LHCN-M2 (cell line): ENCODE measurements at regions not wholly inside any gene's neighbourhood (a gene's known extent, or its start where the extent isn't known, plus 50 kb on each side); places are given as distances from the start of the nearest gene placed in this dataset.
A peak's percentile ranks its signal among the peaks of the same experiment; 100 is the strongest.

Experiments used
- DNase-seq: peaks from one replicate; pipeline ENCODE4 v3.0.0-alpha.2; 2012; ENCODE audit warnings: low read depth

DNA sequence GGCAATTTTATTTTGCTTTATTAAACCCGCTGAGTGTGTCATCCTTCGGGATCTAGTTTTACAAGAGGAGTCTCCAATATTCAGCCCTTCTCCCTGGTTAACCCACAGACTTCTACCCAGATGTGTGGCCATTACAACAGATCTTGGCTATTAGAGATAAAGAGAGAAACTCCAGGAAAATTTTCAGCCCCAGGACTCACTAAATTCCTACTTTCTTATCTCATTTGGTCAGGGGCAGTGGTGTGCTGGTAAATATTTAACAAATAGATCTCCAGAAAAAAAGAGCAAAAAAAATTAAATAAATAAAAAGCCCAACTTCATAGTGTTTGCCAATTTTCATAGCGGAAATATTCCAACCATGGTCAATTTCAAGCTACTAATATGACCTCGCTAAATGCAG is 168.4 kb downstream of the RND3 start:
- no peak for DNase-seq

DNA sequence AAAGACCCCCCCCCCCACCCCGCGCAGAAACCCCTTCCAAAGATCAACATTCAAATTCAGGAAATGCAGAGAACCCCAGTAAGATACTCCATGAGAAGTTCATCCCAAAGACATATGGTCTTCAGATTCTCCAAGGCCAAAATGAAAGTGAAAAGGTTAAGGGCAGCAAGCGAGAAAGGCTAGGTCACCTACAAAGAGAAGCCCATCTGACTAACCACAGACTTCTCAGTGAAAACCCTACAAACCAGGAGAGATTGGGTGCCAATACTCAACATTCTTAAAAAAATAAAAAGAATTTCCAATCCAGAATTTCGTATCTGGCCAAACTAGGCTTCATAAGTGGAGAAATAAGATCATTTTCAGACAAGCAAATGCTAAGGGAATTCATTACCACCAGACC is 175.2 kb downstream of the RND3 start:
- DNase-seq = no peak

DNA sequence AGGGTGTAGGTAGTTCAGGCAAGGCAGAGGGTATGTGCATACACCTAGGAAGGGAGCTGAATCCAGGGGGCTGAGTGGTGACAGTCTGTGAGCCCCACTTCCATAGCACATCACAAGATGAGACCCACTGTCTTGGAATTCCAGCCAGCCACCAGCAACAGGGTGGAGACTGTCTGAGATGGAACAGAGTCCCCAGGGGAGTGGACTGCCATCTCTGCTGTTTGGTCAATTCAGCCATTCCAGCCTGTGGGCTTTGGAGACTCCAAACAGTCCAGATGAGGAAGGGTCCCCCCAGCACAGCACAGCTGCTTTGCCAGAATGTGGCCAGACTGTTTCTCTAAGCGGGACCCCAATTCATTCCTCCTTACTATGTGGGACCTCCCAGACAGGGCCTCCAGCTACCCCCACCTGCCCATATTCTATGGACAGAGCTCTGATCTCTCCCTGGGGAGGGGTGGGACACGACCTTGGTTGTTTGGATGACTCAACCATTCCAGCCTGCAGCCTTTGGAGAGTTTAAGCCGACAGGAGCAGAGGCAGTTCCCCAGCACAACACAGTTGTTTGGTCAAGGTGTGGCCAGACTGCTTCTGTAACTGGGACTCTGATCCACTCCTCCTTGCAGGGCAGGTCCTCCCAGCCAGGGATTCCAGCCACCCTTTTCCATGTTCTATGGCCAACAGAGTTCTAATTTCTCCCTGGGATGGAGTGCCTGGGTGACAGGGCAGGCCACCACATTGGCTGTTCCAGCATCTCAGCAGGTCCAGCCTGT is 178.0 kb downstream of the RND3 start:
- DNase-seq = no peak

DNA sequence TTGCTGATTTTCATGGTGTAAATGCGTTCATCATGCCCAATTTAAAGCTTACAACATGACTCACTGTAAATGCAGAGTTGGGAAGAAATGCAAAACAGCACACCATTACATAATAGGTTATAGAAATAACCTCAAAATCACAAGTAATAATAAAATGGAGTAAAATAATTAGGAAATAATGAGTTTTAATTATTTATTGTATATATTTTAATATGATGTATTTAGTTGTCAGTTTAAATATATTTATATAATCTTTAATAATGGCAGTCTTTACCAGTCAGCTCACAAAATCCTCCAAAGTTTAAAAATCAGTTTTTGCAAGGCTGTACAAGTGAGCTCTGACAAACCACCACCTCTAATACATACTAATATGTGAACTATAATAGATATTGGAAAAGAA is 180.2 kb downstream of the RND3 start:
- no peak for DNase-seq

DNA sequence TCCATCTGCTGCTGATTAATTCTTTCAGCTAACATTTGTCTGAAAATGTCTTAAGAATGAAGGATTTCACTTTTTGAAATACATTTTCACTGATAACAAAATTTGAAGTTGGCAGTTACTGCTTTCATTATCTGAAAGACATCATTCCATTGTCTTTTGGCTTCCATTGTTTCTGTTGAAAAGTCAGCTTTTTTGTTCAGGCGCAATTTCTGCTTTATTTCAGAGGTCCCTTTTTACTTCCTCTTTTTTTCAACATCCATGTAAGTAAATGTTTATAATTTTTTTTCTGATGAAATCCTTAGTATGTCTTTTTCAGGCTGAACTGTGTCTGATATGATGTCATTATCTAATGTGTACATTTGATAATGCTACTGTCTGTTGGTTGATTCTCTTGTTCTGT is 184.2 kb downstream of the RND3 start:
- no peak for DNase-seq

DNA sequence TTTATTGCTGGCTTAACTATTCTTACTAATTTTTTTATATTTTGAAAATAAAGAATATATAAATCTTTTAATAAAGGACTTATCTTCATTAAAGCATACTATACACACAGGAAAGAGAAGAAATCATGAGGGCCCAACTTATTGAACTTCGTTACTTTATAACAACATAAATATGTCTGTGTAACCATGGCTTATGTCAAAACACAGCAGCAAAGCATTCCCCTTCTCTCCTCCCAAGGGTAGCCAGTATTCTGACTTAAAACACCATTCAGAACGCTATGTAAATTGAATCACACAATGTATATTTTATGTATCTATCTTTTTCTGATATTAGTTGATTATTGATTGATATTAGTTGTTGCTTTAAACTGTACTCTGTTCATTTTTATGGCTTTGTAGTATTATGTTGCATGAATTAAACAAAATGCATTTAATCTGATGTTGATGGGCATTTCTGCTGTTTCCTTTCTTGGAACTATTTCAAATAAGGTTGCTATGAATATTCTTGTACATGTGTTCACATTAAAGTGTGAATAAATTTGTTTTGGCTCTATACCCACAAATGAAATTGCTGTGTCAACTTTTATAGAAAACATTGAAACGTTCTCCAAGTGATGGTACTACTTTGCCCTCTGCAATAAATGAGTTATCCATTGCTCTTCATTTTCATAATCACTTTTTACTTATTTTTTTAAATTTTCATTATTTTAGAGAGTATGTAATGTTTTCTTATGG is 188.7 kb downstream of the RND3 start:
- no peak for DNase-seq

DNA sequence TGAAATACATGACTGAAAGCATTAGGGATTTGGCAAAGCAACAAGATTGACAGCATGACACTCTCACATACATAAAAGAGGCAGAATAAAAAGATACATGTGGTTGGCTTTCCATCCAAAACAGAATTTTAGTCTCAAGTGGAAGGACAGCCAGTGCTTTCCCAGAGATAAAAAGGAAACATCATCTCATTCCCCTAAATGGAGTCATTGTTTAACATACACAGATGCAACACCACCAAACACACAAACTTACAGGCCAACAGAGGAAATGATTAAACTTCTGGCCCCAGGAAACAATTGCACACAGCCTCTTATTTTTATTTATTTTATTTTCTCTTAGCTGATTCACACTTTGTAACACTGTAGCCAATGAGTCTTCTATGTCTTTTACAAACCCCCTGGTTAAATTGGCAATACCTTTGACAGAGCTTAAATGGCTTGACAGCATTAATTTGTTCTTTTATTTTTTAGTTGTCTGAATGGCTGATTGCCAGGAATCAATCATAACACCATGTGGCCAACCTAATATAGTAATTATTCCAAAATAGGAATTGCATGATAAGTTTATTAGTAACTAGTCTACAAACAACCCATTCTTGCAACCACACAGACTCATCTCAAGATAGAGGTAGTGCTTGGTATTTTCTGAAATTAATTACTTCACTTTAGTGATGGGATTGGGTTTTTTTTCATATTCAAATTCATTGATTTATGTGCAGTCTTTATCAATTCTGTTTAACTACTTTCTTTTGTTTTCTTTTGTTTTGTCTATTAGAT is 190.5 kb downstream of the RND3 start:
- DNase-seq = peak; percentile 76

DNA sequence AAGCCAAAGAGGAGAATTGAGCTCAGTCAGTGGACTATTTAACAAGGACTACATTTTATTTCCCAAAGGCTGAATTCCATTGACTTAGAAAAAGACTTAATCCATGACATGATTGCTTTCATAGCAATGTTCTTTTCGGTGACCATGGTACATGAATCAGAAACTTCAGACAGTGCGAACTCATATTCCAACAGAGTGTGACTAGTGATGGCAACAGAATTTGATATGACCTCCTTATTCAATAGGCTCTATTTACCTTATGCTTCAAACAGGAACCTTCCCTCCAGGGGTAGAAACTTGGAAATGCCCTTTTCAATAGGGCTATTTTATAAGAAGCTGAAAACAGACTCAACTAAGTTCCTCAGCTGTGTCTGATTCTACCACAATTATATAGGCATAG is 191.9 kb downstream of the RND3 start:
- no peak for DNase-seq

DNA sequence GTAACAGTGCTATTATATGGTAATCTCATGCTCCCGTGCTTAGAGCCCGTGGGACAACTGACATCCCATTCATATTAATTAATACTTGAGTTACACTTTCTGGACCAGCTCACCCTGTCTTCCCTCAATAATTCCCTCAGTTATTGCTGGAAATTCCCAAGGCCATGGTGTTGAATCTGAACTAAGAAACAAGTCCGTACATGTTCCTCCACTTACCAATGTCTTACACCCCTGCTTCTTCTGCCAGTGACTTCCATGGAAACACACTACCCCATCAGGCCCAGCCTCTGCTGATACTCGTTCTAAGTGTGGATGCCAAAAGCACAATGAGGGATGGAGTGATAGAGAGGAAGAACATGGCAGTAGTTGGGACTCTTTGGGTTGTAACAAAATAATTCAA is 193.7 kb downstream of the RND3 start:
- no peak for DNase-seq

DNA sequence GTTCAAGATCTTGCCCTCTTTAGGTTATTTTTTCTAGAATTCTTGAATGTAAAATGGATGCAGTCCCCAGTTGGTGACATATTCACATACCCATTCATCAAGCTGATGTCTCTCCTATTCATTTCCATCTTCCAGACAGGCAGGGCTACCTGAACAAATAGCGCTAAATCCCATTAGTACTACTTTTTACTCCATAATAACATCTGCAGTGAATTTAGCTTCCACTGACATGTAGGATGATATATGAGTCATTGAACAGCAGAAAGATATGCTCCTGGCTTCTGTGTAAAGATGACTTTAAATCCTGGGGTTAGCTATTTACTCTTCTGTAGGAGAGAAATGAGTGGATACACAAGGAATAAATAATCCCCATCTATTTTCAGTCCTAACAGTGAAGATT is 194.7 kb downstream of the RND3 start:
- DNase-seq = no peak

DNA sequence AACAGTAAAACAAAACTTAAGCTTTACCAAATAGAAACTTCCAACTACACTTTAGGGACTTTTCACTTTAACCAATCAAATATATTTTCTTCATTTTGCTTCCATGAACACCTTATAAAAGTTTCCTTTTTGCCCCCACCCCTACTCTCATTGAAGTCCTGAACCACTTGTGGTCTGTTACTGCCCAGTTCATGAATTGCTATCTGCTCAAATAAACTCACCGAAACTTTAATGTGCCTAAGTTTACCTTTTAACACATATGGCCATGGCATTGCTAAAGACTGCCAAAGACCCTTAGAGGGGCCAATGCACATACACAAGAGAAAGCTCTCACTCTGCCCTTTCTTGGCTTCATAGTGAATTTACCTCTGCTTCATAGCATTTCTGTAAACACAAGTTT is 195.3 kb downstream of the RND3 start:
- DNase-seq = no peak

DNA sequence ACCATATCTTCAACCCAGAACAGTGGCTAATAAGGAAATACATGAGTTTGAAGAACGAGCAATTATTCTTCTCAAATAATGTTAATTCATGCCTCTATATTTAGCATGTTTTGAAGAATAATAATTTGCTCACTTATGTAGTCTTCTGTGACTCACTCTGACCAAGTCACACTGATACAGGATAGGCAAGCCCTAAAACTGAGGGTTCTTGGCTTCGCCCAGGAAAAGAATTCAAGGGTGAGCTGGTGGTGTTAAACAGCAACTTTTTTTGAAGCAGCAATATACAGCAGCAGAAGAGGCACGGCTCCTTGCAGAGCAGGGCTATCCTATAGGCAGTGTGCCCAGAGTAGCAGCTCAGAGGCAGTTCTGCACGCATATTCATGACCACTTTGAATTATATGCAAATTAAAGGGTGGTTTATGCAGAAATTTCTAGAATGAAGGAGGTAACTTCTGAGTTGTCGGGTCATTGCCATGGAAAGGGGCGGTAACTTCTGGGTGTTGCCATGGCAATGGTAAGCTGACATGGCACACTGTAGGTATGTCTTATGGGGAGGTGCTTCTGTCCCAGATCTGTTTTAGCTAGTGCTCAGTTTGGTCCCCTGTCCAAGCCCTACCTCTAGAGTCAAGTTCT is 200.6 kb downstream of the RND3 start:
- peak; percentile 34 for DNase-seq

DNA sequence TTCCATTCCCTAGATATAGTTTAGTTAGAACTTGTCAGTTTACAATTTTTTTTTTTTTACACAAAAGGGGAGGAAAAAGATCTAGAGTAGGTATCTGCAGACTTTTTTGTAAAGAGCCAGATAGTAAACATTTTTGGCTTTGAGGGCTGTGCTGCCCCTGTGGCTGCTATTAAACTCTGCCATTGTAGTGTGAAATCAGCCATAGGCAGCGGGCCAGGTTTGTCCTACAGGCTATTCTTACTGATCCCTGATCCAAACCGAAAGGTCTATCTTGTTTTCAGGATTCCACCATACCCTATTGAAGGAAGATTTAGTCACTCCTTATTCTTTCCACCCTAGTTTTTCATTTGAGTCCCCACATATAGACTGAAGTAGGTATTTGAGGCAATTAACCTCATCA is 203.4 kb downstream of the RND3 start:
- DNase-seq = no peak

DNA sequence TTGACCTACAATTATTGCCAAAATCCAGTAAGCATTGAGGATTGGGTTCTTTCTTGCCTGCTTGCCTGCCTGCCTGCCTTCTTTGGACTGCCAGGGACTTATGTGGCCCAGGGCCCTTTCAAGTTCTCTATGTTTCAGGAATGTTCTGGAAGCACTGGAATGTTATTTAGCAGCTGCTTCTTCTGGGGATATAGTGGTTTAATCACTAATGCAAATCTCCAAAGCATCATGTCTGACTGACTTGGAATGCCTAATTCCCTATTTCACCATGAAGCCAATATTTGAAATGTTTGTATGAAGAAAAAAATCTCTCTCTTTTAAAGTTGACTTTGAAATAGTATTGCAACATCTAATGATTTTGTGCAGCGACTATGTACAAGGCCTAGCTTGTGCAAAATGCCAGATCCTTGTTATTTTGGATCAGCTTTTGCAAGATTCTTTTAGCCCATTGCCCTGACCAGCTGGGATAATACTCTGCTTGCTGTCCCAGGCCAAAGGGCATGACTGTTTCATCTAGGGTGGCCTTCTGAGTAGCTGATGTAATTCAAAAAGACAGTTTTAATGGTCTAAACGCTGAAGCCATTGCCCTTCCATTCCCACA is 204.6 kb downstream of the RND3 start:
- DNase-seq = no peak

DNA sequence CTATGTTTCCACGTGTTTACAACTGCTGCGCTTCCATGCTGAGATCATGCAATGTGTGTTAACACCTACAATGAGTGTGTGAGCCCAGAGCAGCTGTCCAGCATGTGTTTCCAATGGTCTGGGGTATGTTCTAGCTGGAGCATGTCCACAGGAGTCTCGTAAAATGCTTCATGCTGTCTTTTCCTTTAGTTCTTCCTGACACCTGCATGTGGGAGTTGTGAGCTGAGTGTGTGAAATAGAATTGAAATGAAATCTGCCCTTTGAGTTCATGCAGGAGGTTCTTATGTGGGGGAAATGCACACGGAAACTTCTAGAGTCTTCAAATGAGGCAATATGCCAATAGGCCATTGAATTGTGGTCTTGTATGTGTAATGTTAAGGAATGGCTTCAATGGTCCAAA is 205.1 kb downstream of the RND3 start:
- DNase-seq = no peak

DNA sequence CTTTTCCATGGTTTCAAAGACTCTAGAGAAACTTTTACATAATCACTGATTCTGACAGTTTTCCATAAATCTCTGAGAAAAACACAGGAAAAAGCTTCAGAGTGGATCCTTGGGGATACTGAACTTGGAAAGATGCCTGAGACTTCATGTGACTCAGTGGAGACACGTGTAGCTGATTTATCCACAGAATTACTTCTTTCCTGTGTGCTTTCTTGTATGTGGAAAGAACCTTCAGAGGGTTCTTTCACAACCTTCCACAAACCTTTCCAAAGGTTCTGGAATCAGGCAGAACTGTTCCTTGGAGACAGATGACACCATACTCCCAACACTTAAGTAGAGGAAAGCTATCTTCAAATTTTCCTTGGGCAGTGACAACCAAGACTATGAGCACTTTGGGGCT is 207.2 kb downstream of the RND3 start:
- DNase-seq = peak; percentile 86

DNA sequence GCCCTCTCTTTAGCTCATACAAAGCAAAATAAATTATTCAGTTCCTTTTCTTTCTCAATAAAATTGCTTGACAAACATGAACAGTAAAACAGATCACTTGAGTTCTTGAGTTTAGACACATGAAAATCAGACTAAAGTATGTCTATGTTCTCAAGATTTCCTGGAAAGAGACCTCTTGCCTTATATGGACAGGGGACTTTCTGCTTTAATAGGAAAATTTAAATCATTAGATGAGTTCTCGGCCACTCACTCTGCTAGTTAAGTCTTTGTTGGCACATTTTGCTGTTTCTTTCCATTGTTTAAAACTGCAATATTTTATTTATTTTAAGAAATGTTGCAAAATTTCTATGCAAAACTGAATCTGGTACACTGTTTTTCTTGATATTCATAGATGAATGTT is 207.8 kb downstream of the RND3 start:
- DNase-seq = no peak

DNA sequence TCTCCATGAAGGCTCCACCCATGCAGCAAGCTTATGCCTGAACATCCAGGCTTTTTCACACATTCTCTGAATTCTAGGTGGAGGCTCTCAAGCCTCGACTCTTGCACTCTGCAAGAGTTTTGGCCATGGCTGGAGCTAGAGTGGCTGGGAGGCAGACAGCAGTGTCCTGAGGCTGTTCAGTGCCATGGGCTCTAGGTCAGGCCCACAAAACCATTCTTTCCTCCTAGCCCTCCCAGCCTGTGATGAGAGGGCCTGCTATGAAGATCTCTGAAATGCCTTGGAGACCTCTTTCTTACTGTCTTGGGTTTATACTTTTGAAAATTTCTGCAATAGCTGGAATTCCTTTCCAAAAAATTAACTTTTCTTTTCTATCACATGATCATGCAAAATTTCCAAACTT is 210.7 kb downstream of the RND3 start:
- DNase-seq = no peak

DNA sequence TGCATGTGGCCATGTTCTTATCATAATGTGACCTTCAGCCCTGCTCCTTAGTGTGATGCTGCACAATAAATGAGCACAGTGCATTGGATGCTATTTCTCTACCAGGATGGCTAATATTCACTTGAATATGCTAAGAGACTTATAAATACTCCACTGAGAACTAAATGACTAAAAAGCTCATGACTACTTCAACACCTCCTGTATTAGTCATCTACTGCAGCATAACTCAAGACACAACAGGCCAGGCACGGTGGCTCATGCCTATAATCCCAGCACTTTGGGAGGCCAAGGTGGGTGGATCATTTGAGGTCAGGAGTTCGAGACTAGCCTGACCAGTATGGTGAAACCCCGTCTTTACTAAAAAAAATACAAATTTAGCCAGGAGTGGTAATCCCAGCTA is 213.4 kb downstream of the RND3 start:
- DNase-seq = no peak

DNA sequence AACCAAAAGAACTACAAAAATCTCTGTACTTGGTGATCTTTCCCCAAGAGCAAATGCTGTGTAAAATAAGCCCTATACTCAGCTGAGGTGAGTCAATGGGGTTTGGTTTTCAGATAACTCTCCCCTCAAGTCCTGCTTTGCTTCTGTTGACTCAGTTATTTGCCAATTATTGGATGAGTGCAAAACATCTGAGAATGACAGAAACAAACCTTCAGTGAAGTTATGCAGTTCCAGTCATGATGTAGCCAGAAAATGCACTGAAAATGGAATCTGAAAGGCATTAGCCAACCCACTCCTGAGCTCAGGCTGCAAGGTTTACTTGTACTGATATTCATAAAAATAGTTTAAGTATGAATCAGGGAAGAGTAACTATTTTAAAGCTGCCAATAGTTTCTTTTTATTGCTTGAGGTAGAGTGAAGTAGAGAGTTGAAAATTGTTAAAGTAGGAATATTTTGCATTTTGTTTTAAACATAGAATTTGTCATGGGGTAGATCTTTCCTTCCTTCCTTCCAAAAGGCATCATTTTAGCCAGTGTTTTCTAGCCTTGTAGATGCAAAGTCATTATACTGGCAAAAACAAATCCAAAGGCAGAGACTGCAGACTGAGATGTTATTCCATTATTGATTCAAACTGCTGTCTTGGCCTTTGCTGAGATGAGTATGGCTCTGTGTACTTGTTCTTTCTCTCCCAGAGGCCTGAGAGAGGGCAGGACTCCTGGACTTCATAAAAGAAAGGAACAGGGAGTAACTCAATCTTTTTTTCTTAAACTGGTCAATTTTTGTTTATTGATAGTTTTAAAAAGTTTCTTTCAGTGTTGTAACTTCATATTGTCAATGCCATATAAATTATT is 215.3 kb downstream of the RND3 start:
- peak; percentile 76 for DNase-seq
